ENCODE measurements at regions not wholly inside any gene's neighbourhood (a gene's known extent, or its start where the extent isn't known, plus 50 kb on each side); places are given as distances from the start of the nearest gene placed in this dataset.

GRCh38 chr5:143874312-143874711, 62.4 kb downstream of the HMHB1 start:
- Histone ChIP-seq H3K18ac (ENCODE audit: insufficient read length, low read depth, low read length) (no peak overlapping the region), H2BK15ac (ENCODE audit: low read depth, low read length) (no peak overlapping the region), H3K56ac (ENCODE audit: insufficient read length, low read depth, low read length) (no peak overlapping the region), H3T11ph (ENCODE audit: low read length) (no peak overlapping the region), H4K20me1 (ENCODE audit: control insufficient read depth, insufficient read depth, insufficient read length) (no peaks in the 10 kb centered on the region), H2BK120ac (ENCODE audit: low read depth, low read length, poor library complexity, severe bottlenecking) (no peak overlapping the region), H3K9ac (ENCODE audit: extremely low read depth, insufficient read length, low read length) (no peak overlapping the region), H2AK5ac (ENCODE audit: insufficient read length, low read length) (no peak overlapping the region), H3K4me1 (ENCODE audit: insufficient read depth, low read length) (0 out of 2 replicates have a peak, but pooled peaks cover 2% of the 10 kb centered on the region), H3K27ac (ENCODE audit: insufficient read length, low read depth, low read length) (no peak overlapping the region), H3K27me3 (ENCODE audit: insufficient read depth, low read length) (no peaks in the 10 kb centered on the region), H3K4ac (ENCODE audit: low read depth, low read length) (no peak overlapping the region), H3K9me3 (ENCODE audit: control insufficient read depth, low read depth, low read length) (no peaks in the 10 kb centered on the region), H3K23ac (ENCODE audit: insufficient read length, low read depth, low read length) (no peak overlapping the region), H4K91ac (ENCODE audit: insufficient read length, low read depth, low read length) (no peak overlapping the region), H2BK5ac (ENCODE audit: insufficient read length, low read length) (no peak overlapping the region), H4K5ac (ENCODE audit: insufficient read length, low read depth, low read length) (no peak overlapping the region), H4K8ac (replicated peaks; ENCODE audit: insufficient read length, low read depth, low read length) (no peak overlapping the region), H3K4me2 (ENCODE audit: insufficient read depth, insufficient read length, low read length) (no peak overlapping the region), H3K23me2 (ENCODE audit: insufficient read length, low read depth, low read length, poor library complexity, severe bottlenecking) (no peaks in the 10 kb centered on the region), H2BK12ac (ENCODE audit: insufficient read length, low read depth, low read length) (no peak overlapping the region), H3K79me2 (ENCODE audit: insufficient read depth, low read length) (no peaks in the 10 kb centered on the region), H2AFZ (ENCODE audit: low read length) (no peak overlapping the region), H3K14ac (ENCODE audit: insufficient read depth, low read length) (no peak overlapping the region), H2BK20ac (ENCODE audit: low read depth, low read length, poor library complexity, severe bottlenecking) (no peak overlapping the region), H3K79me1 (ENCODE audit: insufficient read depth, low read depth, low read length, poor library complexity, severe bottlenecking) (no peaks in the 10 kb centered on the region)
- no peak for DNase-seq
- Mint-ChIP-seq H3K36me3 (ENCODE audit: insufficient read depth in 1 of 3, low read depth in 3 of 3) (0 out of 7 replicates have a peak, but pooled peaks cover 0 to 3% (median 0%) of the 10 kb centered on the region in 3 experiments), H3K4me1 (peaks cover 26 to 31% of the 10 kb centered on the region in 2 experiments), H3K27me3 (ENCODE audit: low read depth) (no peaks in the 10 kb centered on the region), H3K27ac (peak overlapping the region in 1 of 3 experiments; percentile 28; a peak in 1 of 7 replicates), H3K9me3 (no peaks in the 10 kb centered on the region), H3K4me3 (no peak overlapping the region)
- no CpG with 5 or more reads among the region's 4 CpGs for WGBS (ENCODE audit: extremely low coverage, insufficient read length, low lambda C conversion rate)
- no peak for TF ChIP-seq CTCF (conservative IDR thresholded peaks at IDR 0.05)
